B cell (primary cell): ENCODE measurements at regions not wholly inside any gene's neighbourhood (a gene's known extent, or its start where the extent isn't known, plus 50 kb on each side); places are given as distances from the start of the nearest gene placed in this dataset.

Source experiments
- ATAC-seq: fragments of 200-7000 bp; cut with Tn5 transposase; one replicate; pipeline ENCODE4 v1.10.0; 2021; ENCODE audit warnings: low read depth, mild to moderate bottlenecking, moderate number of reproducible peaks, moderate library complexity
- CTCF ChIA-PET: fragments of 350-600 bp; sonication (Branson Sonifier 250); formaldehyde crosslinking; loops from one replicate; lab custom pipeline; 2021; ENCODE audit warnings: antibody characterized with exemption, inconsistent platforms; lab: Charles Lee
- POLR2A ChIA-PET: fragments of 350-600 bp; sonication (Branson Sonifier 250); formaldehyde crosslinking; loops from one replicate; lab custom pipeline; 2021; ENCODE audit warnings: antibody characterized with exemption; lab: Charles Lee
- DNase-seq: peaks from one replicate; pipeline ENCODE4 v3.0.0; 2013
- H2AFZ ChIP-seq: 2 replicates; pipeline ENCODE4 v1.6.1; 2012; ENCODE audit warnings: mild to moderate bottlenecking, low read depth, low read length; ENCODE audit not compliant: insufficient read depth, poor library complexity, severe bottlenecking
- H3K27ac ChIP-seq, 2 donors: 1 replicate in 1 of 2; 2 replicates in 1 of 2; pipeline ENCODE4 v1.5.1; 2012 to 2013; ENCODE audit warnings: low read length in 2 of 2, mild to moderate bottlenecking in 2 of 2, moderate library complexity in 1 of 2
- H3K27me3 ChIP-seq, 4 experiments: fragments of 200-600 bp in 1 of 4; sonication (generic) in 1 of 4; replicated peaks in 1 of 4; 1 replicate in 2 of 4; 2 replicates in 2 of 4; pipeline versions ENCODE4 v1.6.1 to v1.7.0; 2013 to 2016; ENCODE audit warnings: low read length in 3 of 4, mild to moderate bottlenecking in 2 of 4, mixed read lengths in 1 of 4, moderate library complexity in 1 of 4; ENCODE audit not compliant: insufficient read depth in 4 of 4, control insufficient read depth in 3 of 4; ENCODE audit errors: control extremely low read depth in 1 of 4
- H3K36me3 ChIP-seq, 2 experiments: replicated peaks in 1 of 2; 1 replicate in 1 of 2; 2 replicates in 1 of 2; pipeline versions ENCODE4 v1.6.1 to v1.7.1; 2013; ENCODE audit warnings: low read length in 1 of 2; ENCODE audit not compliant: insufficient read depth in 2 of 2, control insufficient read depth in 1 of 2; ENCODE audit errors: control extremely low read depth in 1 of 2, extremely low read depth in 1 of 2
- H3K4me1 ChIP-seq, 2 donors: fragments of 200-600 bp in 1 of 2; sonication (generic) in 1 of 2; 1 replicate in 1 of 2; 2 replicates in 1 of 2; pipeline versions ENCODE4 v1.5.1 to v1.6.1; 2013 to 2017; ENCODE audit warnings: low read length in 2 of 2; ENCODE audit not compliant: control insufficient read depth in 2 of 2, insufficient read depth in 2 of 2
- H3K4me2 ChIP-seq: replicated peaks from 2 replicates; pipeline ENCODE3; 2012; ENCODE audit warnings: mild to moderate bottlenecking, low read depth, low read length; ENCODE audit not compliant: poor library complexity, severe bottlenecking
- H3K4me3 ChIP-seq, 5 experiments: fragments of 200-600 bp in 1 of 5; sonication (generic) in 1 of 5; 1 replicate in 3 of 5; 2 replicates in 2 of 5; pipeline versions ENCODE4 v1.5.1 to v1.7.0; 2011 to 2016; ENCODE audit warnings: low read length in 4 of 5, mild to moderate bottlenecking in 4 of 5, low read depth in 2 of 5, control low read depth in 1 of 5, moderate library complexity in 1 of 5; ENCODE audit not compliant: insufficient read depth in 1 of 5; ENCODE audit errors: control extremely low read depth in 1 of 5, extremely low read depth in 1 of 5
- H3K79me2 ChIP-seq: fragments of 200-600 bp; sonication (generic); one replicate; pipeline ENCODE4 v1.6.0; 2016; ENCODE audit warnings: low read length; ENCODE audit not compliant: control insufficient read depth, insufficient read depth
- H3K9ac ChIP-seq: fragments of 200-600 bp; sonication (generic); 2 replicates; pipeline ENCODE4 v1.6.1; 2017; ENCODE audit warnings: mild to moderate bottlenecking, low read length, moderate library complexity
- H3K9me3 ChIP-seq, 3 donors: one replicate each; pipeline versions ENCODE4 v1.6.1 to v1.7.1; 2013; ENCODE audit warnings: low read length in 2 of 3; ENCODE audit not compliant: control insufficient read depth in 2 of 3, insufficient read depth in 1 of 3; ENCODE audit errors: control extremely low read depth in 1 of 3
- H4K20me1 ChIP-seq: 2 replicates; pipeline ENCODE4 v1.6.0; 2012; ENCODE audit warnings: mild to moderate bottlenecking, low read length; ENCODE audit not compliant: insufficient read depth, control insufficient read depth, poor library complexity, severe bottlenecking
- H3K27ac Mint-ChIP-seq: one replicate; pipeline ENCODE4 v1.8.0; 2021; ENCODE audit warnings: mixed read lengths
- H3K27me3 Mint-ChIP-seq: one replicate; pipeline ENCODE4 v1.8.0; 2021; ENCODE audit warnings: mixed read lengths
- H3K4me1 Mint-ChIP-seq: one replicate; pipeline ENCODE4 v1.8.0; 2021; ENCODE audit warnings: mixed read lengths
- H3K4me3 Mint-ChIP-seq: one replicate; pipeline ENCODE4 v1.8.0; 2021; ENCODE audit warnings: mixed read lengths
- H3K9me3 Mint-ChIP-seq: one replicate; pipeline ENCODE4 v1.8.0; 2022; ENCODE audit warnings: mixed read lengths; ENCODE audit not compliant: insufficient read depth
- CTCF ChIP-seq: fragments of 200-600 bp; IDR thresholded peaks from one replicate; pipeline ENCODE4 v1.8.0; 2022; ENCODE audit warnings: antibody characterized with exemption, mild to moderate bottlenecking
- EZH2 ChIP-seq: IDR thresholded peaks from 2 replicates; pipeline ENCODE4 v1.6.1; 2012; ENCODE audit warnings: borderline replicate concordance, low read depth, mild to moderate bottlenecking, moderate library complexity, low read length; ENCODE audit not compliant: insufficient read depth, poor library complexity, severe bottlenecking
- WGBS: methylation state at CpG from one replicate; pipeline ENCODE4 v1.1.5; 2013; ENCODE audit warnings: missing lambda C conversion rate; ENCODE audit not compliant: insufficient coverage; 5-methylcytosine and 5-hydroxymethylcytosine counted together
- intact Hi-C: fragments of 100-400 bp; cut with micrococcal nuclease; formaldehyde crosslinking; loops from one replicate; pipeline ENCODE4 v1.10.0; 2022

GRCh38 chr7:1312136-1313070 lies 79.7 kb downstream of the UNCX start:
- H3K9me3 ChIP-seq = peaks cover 0 to 8% (median 0%) of the 10 kb centered on the region in 3 donors
- H3K27ac ChIP-seq = no peak overlapping the region
- H3K27me3 ChIP-seq = no peaks in the 10 kb centered on the region
- ATAC-seq (no peak), DNase-seq (no peak)
- no peak overlapping the region for H3K4me3 ChIP-seq
- CTCF ChIA-PET = no interaction called here
- H3K4me2 ChIP-seq = no peak overlapping the region
- intact Hi-C loops = no loop called here
- Mint-ChIP-seq H3K4me1 (no peaks in the 10 kb centered on the region), H3K4me3 (no peak overlapping the region), H3K9me3 (no peaks in the 10 kb centered on the region), H3K27ac (no peak overlapping the region), H3K27me3 (peaks cover 5% of the 10 kb centered on the region)
- H2AFZ ChIP-seq = no peak overlapping the region
- WGBS = 92% methylated on average over 28 of the region's 30 CpGs
- no peaks in the 10 kb centered on the region for H4K20me1 ChIP-seq
- POLR2A ChIA-PET = no interaction called here
- no peaks in the 10 kb centered on the region for H3K79me2 ChIP-seq
- H3K4me1 ChIP-seq = no peaks in the 10 kb centered on the region
- H3K36me3 ChIP-seq = no peaks in the 10 kb centered on the region
- H3K9ac ChIP-seq = no peak overlapping the region
- no peak for TF ChIP-seq CTCF
- TF ChIP-seq EZH2 = no peak

- H3K9me3 ChIP-seq = peaks cover 0 to 8% (median 0%) of the 10 kb centered on the region in 3 donors
- 76% methylated on average over 15 of the region's 15 CpGs for WGBS
- ChIA-PET CTCF (no interaction called here), POLR2A (no interaction called here)
- H3K36me3 ChIP-seq = no peaks in the 10 kb centered on the region
- H3K27ac ChIP-seq = no peak overlapping the region
- intact Hi-C loops = no loop called here
- H3K4me3 ChIP-seq = no peak overlapping the region
- H3K9me3 Mint-ChIP-seq = no peaks in the 10 kb centered on the region
- H3K4me1 ChIP-seq = no peaks in the 10 kb centered on the region
- no peak overlapping the region for H3K4me2 ChIP-seq
- H3K27me3 ChIP-seq = no peaks in the 10 kb centered on the region
- no peak overlapping the region for H3K4me3 Mint-ChIP-seq
- no peaks in the 10 kb centered on the region for H3K79me2 ChIP-seq
- peaks cover 5% of the 10 kb centered on the region for H3K27me3 Mint-ChIP-seq
- H3K9ac ChIP-seq = no peak overlapping the region
- ATAC-seq = no peak
- H2AFZ ChIP-seq = no peak overlapping the region
- DNase-seq = no peak
- TF ChIP-seq EZH2 (no peak), CTCF (no peak)
- H3K4me1 Mint-ChIP-seq = no peaks in the 10 kb centered on the region
- no peaks in the 10 kb centered on the region for H4K20me1 ChIP-seq
- H3K27ac Mint-ChIP-seq = no peak overlapping the region
Observed at GRCh38 chr7:1313613-1314012, 80.9 kb downstream of the UNCX start.
